HG02623 (cell line): ENCODE measurements at regions not wholly inside any gene's neighbourhood (a gene's known extent, or its start where the extent isn't known, plus 50 kb on each side); places are given as distances from the start of the nearest gene placed in this dataset.

Experiments used
- ATAC-seq: cut with Tn5 transposase; IDR thresholded peaks from one replicate; pipeline ENCODE4 v1.9.1; 2021; ENCODE audit warnings: moderate library complexity; ENCODE audit not compliant: unreplicated experiment

GRCh38 chr16:6170022-6170421 is 1072.4 kb upstream of the EEF2KMT start:
- ATAC-seq, result no peak

GRCh38 chr16:6165330-6165979 is 1067.9 kb upstream of the EEF2KMT start:
- no peak for ATAC-seq

- no peak for ATAC-seq
These were observed 1063.3 kb upstream of the EEF2KMT start for GRCh38 chr16:6160871-6161270.

GRCh38 chr16:6160303-6160702 is 1062.7 kb upstream of the EEF2KMT start:
- ATAC-seq, result no peak

- no peak for ATAC-seq
These were observed 1060.2 kb upstream of the EEF2KMT start for GRCh38 chr16:6157806-6158205.

- no peak for ATAC-seq
These were observed 1057.7 kb upstream of the EEF2KMT start for GRCh38 chr16:6155271-6155670.

- no peak for ATAC-seq
These were observed 1056.3 kb upstream of the EEF2KMT start for GRCh38 chr16:6153901-6154300.

GRCh38 chr16:6149031-6149430 is 1051.4 kb upstream of the EEF2KMT start:
- no peak for ATAC-seq

- ATAC-seq, result no peak
These were observed 1050.8 kb upstream of the EEF2KMT start for GRCh38 chr16:6148361-6148760.

GRCh38 chr16:6146874-6147425 is 1049.4 kb upstream of the EEF2KMT start:
- no peak for ATAC-seq

- ATAC-seq, result no peak
These were observed 1048.8 kb upstream of the EEF2KMT start for GRCh38 chr16:6146356-6146755.

- ATAC-seq, result no peak
These were observed 1046.9 kb upstream of the EEF2KMT start for GRCh38 chr16:6144463-6144862.

GRCh38 chr16:6143020-6143419 is 1045.4 kb upstream of the EEF2KMT start:
- ATAC-seq, result no peak

GRCh38 chr16:6133009-6133557 is 1035.5 kb upstream of the EEF2KMT start:
- no peak for ATAC-seq

GRCh38 chr16:6132121-6132520 is 1034.5 kb upstream of the EEF2KMT start:
- ATAC-seq, result no peak

GRCh38 chr16:6131526-6132050 is 1034.0 kb upstream of the EEF2KMT start:
- ATAC-seq, result no peak

- ATAC-seq, result no peak
These were observed 1028.1 kb upstream of the EEF2KMT start for GRCh38 chr16:6125483-6126259.

- ATAC-seq, result no peak
These were observed 1026.5 kb upstream of the EEF2KMT start for GRCh38 chr16:6124136-6124535.

GRCh38 chr16:6122401-6122800 is 1024.8 kb upstream of the EEF2KMT start:
- no peak for ATAC-seq

- no peak for ATAC-seq
These were observed 1017.1 kb upstream of the EEF2KMT start for GRCh38 chr16:6114691-6115090.

- ATAC-seq, result no peak
These were observed 1016.2 kb upstream of the EEF2KMT start for GRCh38 chr16:6113749-6114148.

GRCh38 chr16:6112700-6113099 is 1015.1 kb upstream of the EEF2KMT start:
- no peak for ATAC-seq
